ENCODE measurements at regions not wholly inside any gene's neighbourhood (a gene's known extent, or its start where the extent isn't known, plus 50 kb on each side); places are given as distances from the start of the nearest gene placed in this dataset.

DNA sequence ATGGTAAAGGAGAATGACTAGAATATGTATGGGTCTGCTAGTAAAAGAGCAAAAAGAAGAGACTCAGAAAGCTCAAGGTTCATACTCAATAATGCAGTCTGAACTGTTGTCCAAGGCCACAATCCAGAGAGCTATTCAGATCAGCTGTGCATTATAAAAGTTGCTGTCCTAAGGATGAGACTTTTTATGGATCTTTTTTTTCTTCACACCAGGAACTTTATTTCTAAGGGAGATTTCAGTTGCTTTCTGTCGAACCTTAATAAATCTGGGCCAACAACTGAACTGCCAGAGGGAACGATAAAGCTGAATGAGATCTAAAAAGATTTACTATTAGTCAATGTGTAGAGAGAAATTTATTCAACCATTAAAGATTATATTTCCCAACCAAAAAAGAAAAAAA, 948.3 kb upstream of the NOVA1 start:
- Mint-ChIP-seq H3K27me3 (ENCODE audit: unreplicated experiment) (no peaks in the 10 kb centered on the region), H3K27ac (ENCODE audit: unreplicated experiment) (no peak overlapping the region), H3K4me3 (ENCODE audit: unreplicated experiment) (no peak overlapping the region), H3K36me3 (ENCODE audit: unreplicated experiment) (no peaks in the 10 kb centered on the region), H3K9me3 (ENCODE audit: unreplicated experiment) (peaks cover 6% of the 10 kb centered on the region), H3K4me1 (ENCODE audit: unreplicated experiment) (no peaks in the 10 kb centered on the region)
- TF ChIP-seq, protein P1, sequence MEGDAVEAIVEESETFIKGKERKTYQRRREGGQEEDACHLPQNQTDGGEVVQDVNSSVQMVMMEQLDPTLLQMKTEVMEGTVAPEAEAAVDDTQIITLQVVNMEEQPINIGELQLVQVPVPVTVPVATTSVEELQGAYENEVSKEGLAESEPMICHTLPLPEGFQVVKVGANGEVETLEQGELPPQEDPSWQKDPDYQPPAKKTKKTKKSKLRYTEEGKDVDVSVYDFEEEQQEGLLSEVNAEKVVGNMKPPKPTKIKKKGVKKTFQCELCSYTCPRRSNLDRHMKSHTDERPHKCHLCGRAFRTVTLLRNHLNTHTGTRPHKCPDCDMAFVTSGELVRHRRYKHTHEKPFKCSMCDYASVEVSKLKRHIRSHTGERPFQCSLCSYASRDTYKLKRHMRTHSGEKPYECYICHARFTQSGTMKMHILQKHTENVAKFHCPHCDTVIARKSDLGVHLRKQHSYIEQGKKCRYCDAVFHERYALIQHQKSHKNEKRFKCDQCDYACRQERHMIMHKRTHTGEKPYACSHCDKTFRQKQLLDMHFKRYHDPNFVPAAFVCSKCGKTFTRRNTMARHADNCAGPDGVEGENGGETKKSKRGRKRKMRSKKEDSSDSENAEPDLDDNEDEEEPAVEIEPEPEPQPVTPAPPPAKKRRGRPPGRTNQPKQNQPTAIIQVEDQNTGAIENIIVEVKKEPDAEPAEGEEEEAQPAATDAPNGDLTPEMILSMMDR (IDR thresholded peaks at IDR 0.05): no peak
- DNase-seq (ENCODE audit: extremely low spot score, unreplicated experiment): no peak

DNA sequence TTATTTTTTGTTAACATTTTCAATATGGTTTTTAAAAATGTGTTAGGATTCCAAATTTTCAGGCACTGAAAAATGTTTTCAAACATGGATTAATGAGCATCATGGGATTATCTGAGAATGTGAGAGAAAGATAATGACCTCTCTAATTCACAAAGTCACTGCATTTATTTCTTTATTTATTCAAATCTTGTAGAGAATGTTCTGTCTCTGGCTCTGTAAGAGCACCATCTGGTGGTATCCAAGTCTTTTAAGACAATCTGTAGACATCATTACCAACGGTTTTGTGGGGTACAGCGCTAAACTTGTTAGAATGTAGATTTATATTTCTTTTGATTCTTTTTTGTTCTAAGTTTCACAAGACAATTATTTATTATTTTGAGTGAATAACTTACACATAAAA, 956.0 kb upstream of the NOVA1 start:
- H3K9me3 Mint-ChIP-seq (ENCODE audit: unreplicated experiment): no peaks in the 10 kb centered on the region
- no peak for DNase-seq (ENCODE audit: extremely low spot score, unreplicated experiment)
- TF ChIP-seq, protein P1 (IDR thresholded peaks at IDR 0.05): peak; percentile 39
- H3K27me3 Mint-ChIP-seq (ENCODE audit: unreplicated experiment): no peaks in the 10 kb centered on the region
- H3K36me3 Mint-ChIP-seq (ENCODE audit: unreplicated experiment): no peaks in the 10 kb centered on the region
- H3K4me3 Mint-ChIP-seq (ENCODE audit: unreplicated experiment): no peak overlapping the region
- H3K4me1 Mint-ChIP-seq (ENCODE audit: unreplicated experiment): no peaks in the 10 kb centered on the region
- no peak overlapping the region for H3K27ac Mint-ChIP-seq (ENCODE audit: unreplicated experiment)

DNA sequence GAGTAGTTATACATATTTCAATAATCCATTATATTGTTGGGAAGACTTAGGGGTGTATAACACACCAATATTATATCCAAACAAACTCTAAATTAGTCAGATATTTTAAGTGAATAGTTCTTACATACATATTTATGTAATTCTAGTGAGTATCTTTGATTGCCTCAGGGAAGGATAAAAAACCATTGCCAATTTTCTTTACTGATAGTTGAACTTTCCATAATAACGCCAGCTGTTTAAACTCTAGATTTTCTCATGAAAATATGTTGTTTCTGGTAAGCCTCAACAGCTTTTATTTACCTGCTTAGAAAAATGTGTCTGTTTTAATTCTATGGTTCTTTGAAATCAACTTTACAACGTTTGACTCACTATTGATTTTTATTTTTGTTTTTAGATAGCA, 959.6 kb upstream of the NOVA1 start:
- no peak overlapping the region for H3K27ac Mint-ChIP-seq (ENCODE audit: unreplicated experiment)
- no peak for DNase-seq (ENCODE audit: extremely low spot score, unreplicated experiment)
- TF ChIP-seq, protein P1 (IDR thresholded peaks at IDR 0.05): no peak
- H3K4me1 Mint-ChIP-seq (ENCODE audit: unreplicated experiment): no peaks in the 10 kb centered on the region
- no peaks in the 10 kb centered on the region for H3K9me3 Mint-ChIP-seq (ENCODE audit: unreplicated experiment)
- H3K27me3 Mint-ChIP-seq (ENCODE audit: unreplicated experiment): no peaks in the 10 kb centered on the region
- H3K36me3 Mint-ChIP-seq (ENCODE audit: unreplicated experiment): no peaks in the 10 kb centered on the region
- no peak overlapping the region for H3K4me3 Mint-ChIP-seq (ENCODE audit: unreplicated experiment)

DNA sequence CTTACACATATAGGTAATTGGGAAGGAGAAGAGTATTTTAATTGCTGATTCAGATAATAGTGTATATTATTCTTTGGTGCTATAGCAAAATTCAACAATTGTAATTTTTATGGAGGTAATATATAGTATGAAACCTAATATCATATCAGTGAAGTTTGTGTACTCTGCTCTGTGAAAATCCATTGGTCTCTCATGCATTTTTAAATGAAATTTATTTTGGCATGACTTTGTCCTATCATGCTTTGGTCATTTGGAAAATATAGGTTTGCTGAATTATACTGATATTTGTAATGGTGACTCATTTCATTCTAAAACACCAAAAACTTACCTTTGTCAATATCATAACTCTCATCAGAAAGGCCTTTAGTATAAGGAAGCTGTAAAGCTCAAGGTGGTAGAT, 962.0 kb upstream of the NOVA1 start:
- Mint-ChIP-seq H3K36me3 (ENCODE audit: unreplicated experiment) (no peaks in the 10 kb centered on the region), H3K27me3 (ENCODE audit: unreplicated experiment) (no peaks in the 10 kb centered on the region), H3K27ac (ENCODE audit: unreplicated experiment) (no peak overlapping the region), H3K9me3 (ENCODE audit: unreplicated experiment) (no peaks in the 10 kb centered on the region), H3K4me1 (ENCODE audit: unreplicated experiment) (no peaks in the 10 kb centered on the region), H3K4me3 (ENCODE audit: unreplicated experiment) (no peak overlapping the region)
- no peak for DNase-seq (ENCODE audit: extremely low spot score, unreplicated experiment)
- TF ChIP-seq, protein P1 (IDR thresholded peaks at IDR 0.05): no peak

DNA sequence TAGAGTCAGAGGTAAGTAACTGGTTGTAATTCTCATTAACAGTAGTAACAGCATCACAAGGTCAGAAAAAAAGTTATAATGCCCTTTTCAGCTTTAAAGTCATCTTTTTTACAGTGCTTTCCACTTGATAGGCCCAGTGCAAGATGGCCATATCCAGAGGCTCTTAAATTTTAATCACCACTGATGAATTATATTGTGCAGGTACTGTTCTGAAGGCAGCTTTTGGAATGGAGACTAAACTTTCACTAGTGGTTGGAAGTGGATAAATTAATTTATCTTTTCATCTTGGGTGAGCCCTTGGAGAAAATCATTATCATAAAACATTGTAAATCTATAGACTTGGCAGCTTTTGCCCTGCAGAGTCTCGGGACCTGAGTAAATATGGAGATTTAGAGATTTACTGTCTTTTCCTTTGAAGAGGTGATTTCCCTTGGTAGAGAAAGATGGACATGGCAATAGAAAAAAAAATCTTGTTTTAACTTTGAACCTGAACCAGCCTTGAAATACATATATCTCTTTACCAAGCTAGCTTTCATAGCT, 969.1 kb upstream of the NOVA1 start:
- no peaks in the 10 kb centered on the region for H3K9me3 Mint-ChIP-seq (ENCODE audit: unreplicated experiment)
- no peaks in the 10 kb centered on the region for H3K27me3 Mint-ChIP-seq (ENCODE audit: unreplicated experiment)
- TF ChIP-seq, protein P1 (IDR thresholded peaks at IDR 0.05): no peak
- H3K4me1 Mint-ChIP-seq (ENCODE audit: unreplicated experiment): no peaks in the 10 kb centered on the region
- no peak overlapping the region for H3K27ac Mint-ChIP-seq (ENCODE audit: unreplicated experiment)
- no peak for DNase-seq (ENCODE audit: extremely low spot score, unreplicated experiment)
- no peaks in the 10 kb centered on the region for H3K36me3 Mint-ChIP-seq (ENCODE audit: unreplicated experiment)
- H3K4me3 Mint-ChIP-seq (ENCODE audit: unreplicated experiment): no peak overlapping the region

Data from osteocyte (in vitro differentiated cells).